HepG2 (cell line): ENCODE measurements at regions not wholly inside any gene's neighbourhood (a gene's known extent, or its start where the extent isn't known, plus 50 kb on each side); places are given as distances from the start of the nearest gene placed in this dataset.

Experiments used
- ATAC-seq: fragments of 200-7000 bp; cut with Tn5 transposase; 3 replicates; pipeline ENCODE4 v1.9.1; 2020; ENCODE audit warnings: mild to moderate bottlenecking, moderate library complexity
- BruUV-seq: library from RNA; stranded (reverse); fragments of 400-500 nt; replicated peaks from 2 replicates; lab custom pipeline; 2021; lab: Mats Ljungman, UMichigan
- CTCF ChIA-PET: fragments of 300-600 bp; formaldehyde crosslinking; extraction: SDS; loops from one replicate; lab custom pipeline; 2021; ENCODE audit warnings: low total read pairs, inconsistent platforms, low intra/inter-chr PET ratio; lab: Yijun Ruan, JAX
- POLR2A ChIA-PET: fragments of 350-600 bp; sonication (Branson Sonifier 250); formaldehyde crosslinking; loops from one replicate; lab custom pipeline; 2020; ENCODE audit warnings: antibody characterized with exemption, inconsistent platforms; lab: Yijun Ruan, JAX
- DNase-seq: peaks from one replicate; pipeline ENCODE4 v3.0.0-alpha.2; 2015; ENCODE audit warnings: low spot score
- FAIRE-seq: peaks from 3 replicates; lab custom pipeline; 2011; peaks lifted over from hg19 to GRCh38; lab: Jason Lieb, UNC
- H2AFZ ChIP-seq: one replicate; pipeline ENCODE4 v1.6.1; 2011; ENCODE audit warnings: low read length, inconsistent platforms
- H3K27ac ChIP-seq: fragments of 300-600 bp; 3 replicates; pipeline ENCODE4 v1.8.0; 2011; ENCODE audit warnings: mixed run types, mild to moderate bottlenecking, mixed read lengths, low read length, inconsistent platforms; ENCODE audit not compliant: insufficient read depth; ENCODE audit errors: extremely low read length
- H3K27me3 ChIP-seq, 2 experiments: fragments of 200-600 bp in 1 of 2; 2 replicates in 1 of 2; 3 replicates in 1 of 2; pipeline versions ENCODE4 v1.6.0 to v1.8.0; 2011; ENCODE audit warnings: low read length in 2 of 2, mild to moderate bottlenecking in 2 of 2, moderate library complexity in 2 of 2, inconsistent platforms in 1 of 2; ENCODE audit not compliant: insufficient read depth in 2 of 2, control insufficient read depth in 1 of 2
- H3K36me3 ChIP-seq, 2 experiments: fragments of 200-600 bp in 1 of 2; replicated peaks in 1 of 2; 2 replicates in 1 of 2; 3 replicates in 1 of 2; pipeline versions ENCODE4 v1.5.1 to v1.8.0; 2011; ENCODE audit warnings: low read length in 2 of 2, inconsistent platforms in 1 of 2; ENCODE audit not compliant: insufficient read depth in 2 of 2, control insufficient read depth in 1 of 2
- H3K4me1 ChIP-seq: 2 replicates; pipeline ENCODE4 v1.5.1; 2012; ENCODE audit warnings: low read length, inconsistent platforms; ENCODE audit not compliant: insufficient read depth
- H3K4me2 ChIP-seq: 2 replicates; pipeline ENCODE4 v1.6.0; 2011; ENCODE audit warnings: low read depth, low read length, inconsistent platforms
- H3K4me3 ChIP-seq, 3 experiments: fragments of 200-600 bp in 1 of 3; sonication (generic), shearing (Covaris generic) in 1 of 3; replicated peaks in 1 of 3; 2 replicates each; pipeline ENCODE4 v1.5.1; 2011 to 2016; ENCODE audit warnings: low read length in 3 of 3, inconsistent platforms in 2 of 3, low read depth in 2 of 3, mild to moderate bottlenecking in 2 of 3, control low read depth in 1 of 3, mixed read lengths in 1 of 3; ENCODE audit not compliant: insufficient read depth in 1 of 3
- H3K79me2 ChIP-seq: one replicate; pipeline ENCODE4 v1.6.1; 2011; ENCODE audit warnings: low read length, inconsistent platforms; ENCODE audit not compliant: insufficient read depth
- H3K9ac ChIP-seq: 2 replicates; pipeline ENCODE4 v1.6.0; 2011; ENCODE audit warnings: mild to moderate bottlenecking, low read depth, low read length, inconsistent platforms; ENCODE audit not compliant: insufficient read depth
- H3K9me3 ChIP-seq: 2 replicates; pipeline ENCODE4 v1.5.1; 2012; ENCODE audit warnings: mild to moderate bottlenecking, low read length
- H4K20me1 ChIP-seq: 2 replicates; pipeline ENCODE4 v1.6.0; 2011; ENCODE audit warnings: inconsistent platforms, mild to moderate bottlenecking, low read length, moderate library complexity; ENCODE audit not compliant: insufficient read depth
- KDM4B ChIP-seq: sonication (generic); formaldehyde crosslinking; IDR thresholded peaks from 2 replicates; pipeline ENCODE4 v1.4.0; 2020; ENCODE audit warnings: missing genetic modification reagents
- MXI1 ChIP-seq: IDR thresholded peaks from 3 replicates; pipeline ENCODE4 v1.6.1; 2012; ENCODE audit warnings: low read depth, low read length, inconsistent platforms, borderline replicate concordance
- SIN3A ChIP-seq: IDR thresholded peaks from 2 replicates; pipeline ENCODE4 v1.6.1; 2011; ENCODE audit warnings: low read depth, mild to moderate bottlenecking, control low read depth, low read length, borderline replicate concordance
- TBL1XR1 ChIP-seq: fragments of 150-350 bp; IDR thresholded peaks from 2 replicates; pipeline ENCODE4 v1.6.1; 2014; ENCODE audit warnings: borderline replicate concordance, low read length; ENCODE audit not compliant: partially characterized antibody
- ZNF264 ChIP-seq: sonication (generic); formaldehyde crosslinking; IDR thresholded peaks from 2 replicates; pipeline ENCODE4 v1.4.0; 2020; ENCODE audit warnings: missing genetic modification reagents
- ZNF598 ChIP-seq: sonication (generic); formaldehyde crosslinking; IDR thresholded peaks from 2 replicates; pipeline ENCODE4 v1.5.1; 2020; ENCODE audit warnings: mild to moderate bottlenecking, missing genetic modification reagents, borderline replicate concordance
- ZNF83 ChIP-seq: sonication (generic); formaldehyde crosslinking; IDR thresholded peaks from 2 replicates; pipeline ENCODE4 v1.4.0; 2020; ENCODE audit warnings: missing genetic modification reagents, mild to moderate bottlenecking, borderline replicate concordance
- WGBS: methylation state at CpG from one replicate; pipeline ENCODE4 v1.1.6; 2017; ENCODE audit warnings: low lambda C conversion rate; 5-methylcytosine and 5-hydroxymethylcytosine counted together
- in situ Hi-C: cut with HindIII; loops from 2 replicates; pipeline ENCODE4 v1.10.0; 2017; ENCODE audit warnings: low pct_unique_long_range_greater_than_20kb; ENCODE audit not compliant: extremely low pct_ligation_motif_present
- intact Hi-C: fragments of 100-400 bp; cut with micrococcal nuclease; formaldehyde crosslinking; loops from one replicate; pipeline ENCODE4 v1.10.0; 2022; ENCODE audit not compliant: unreplicated experiment
- TF ChIP-seq, protein P1 (sequence below): sonication (generic); formaldehyde crosslinking; IDR thresholded peaks from 2 replicates; pipeline ENCODE4 v1.4.0; 2020; ENCODE audit warnings: missing genetic modification reagents
- TF ChIP-seq, protein P2 (sequence below): sonication (generic); formaldehyde crosslinking; IDR thresholded peaks from 2 replicates; pipeline ENCODE4 v1.5.1; 2020; ENCODE audit warnings: missing genetic modification reagents, mild to moderate bottlenecking, borderline replicate concordance

DNA sequence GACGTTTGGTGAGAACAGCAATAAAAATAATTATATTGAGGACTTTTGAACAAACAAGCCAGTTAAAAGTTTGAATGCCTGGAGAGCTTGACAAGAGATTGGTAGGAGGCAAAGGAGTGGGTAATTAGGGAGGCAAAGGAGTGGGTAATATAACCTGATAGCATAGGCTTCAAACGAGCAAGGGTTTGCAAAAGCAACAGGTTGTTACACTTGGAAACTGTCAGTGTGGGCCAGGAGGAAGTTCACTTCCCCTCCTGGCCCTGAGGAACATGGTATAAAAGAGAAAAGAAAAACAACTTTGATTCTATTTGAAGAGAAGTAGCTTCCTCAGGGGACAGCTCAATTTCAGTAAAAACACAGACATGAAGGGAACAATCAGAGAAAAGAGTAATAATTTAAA, 121.7 kb downstream of the CCER1 start:
- CTCF ChIA-PET, result no interaction called here
- in situ Hi-C loops, result no loop called here
- POLR2A ChIA-PET, result no interaction called here
- WGBS, result 2% methylated on average over 2 of the region's 2 CpGs
- intact Hi-C loops, result no loop called here
- Histone ChIP-seq H3K4me2 (no peak overlapping the region), H2AFZ (no peak overlapping the region), H3K4me1 (no peaks in the 10 kb centered on the region), H3K27ac (no peak overlapping the region), H3K4me3 (no peak overlapping the region), H3K9ac (no peak overlapping the region), H3K9me3 (no peaks in the 10 kb centered on the region), H3K36me3 (no peaks in the 10 kb centered on the region), H4K20me1 (no peaks in the 10 kb centered on the region), H3K27me3 (no peaks in the 10 kb centered on the region; a peak in 1 of 5 replicates), H3K79me2 (no peaks in the 10 kb centered on the region)
- no peak for DNase-seq
- no TSS peak for BruUV-seq
- TF ChIP-seq, protein P1, sequence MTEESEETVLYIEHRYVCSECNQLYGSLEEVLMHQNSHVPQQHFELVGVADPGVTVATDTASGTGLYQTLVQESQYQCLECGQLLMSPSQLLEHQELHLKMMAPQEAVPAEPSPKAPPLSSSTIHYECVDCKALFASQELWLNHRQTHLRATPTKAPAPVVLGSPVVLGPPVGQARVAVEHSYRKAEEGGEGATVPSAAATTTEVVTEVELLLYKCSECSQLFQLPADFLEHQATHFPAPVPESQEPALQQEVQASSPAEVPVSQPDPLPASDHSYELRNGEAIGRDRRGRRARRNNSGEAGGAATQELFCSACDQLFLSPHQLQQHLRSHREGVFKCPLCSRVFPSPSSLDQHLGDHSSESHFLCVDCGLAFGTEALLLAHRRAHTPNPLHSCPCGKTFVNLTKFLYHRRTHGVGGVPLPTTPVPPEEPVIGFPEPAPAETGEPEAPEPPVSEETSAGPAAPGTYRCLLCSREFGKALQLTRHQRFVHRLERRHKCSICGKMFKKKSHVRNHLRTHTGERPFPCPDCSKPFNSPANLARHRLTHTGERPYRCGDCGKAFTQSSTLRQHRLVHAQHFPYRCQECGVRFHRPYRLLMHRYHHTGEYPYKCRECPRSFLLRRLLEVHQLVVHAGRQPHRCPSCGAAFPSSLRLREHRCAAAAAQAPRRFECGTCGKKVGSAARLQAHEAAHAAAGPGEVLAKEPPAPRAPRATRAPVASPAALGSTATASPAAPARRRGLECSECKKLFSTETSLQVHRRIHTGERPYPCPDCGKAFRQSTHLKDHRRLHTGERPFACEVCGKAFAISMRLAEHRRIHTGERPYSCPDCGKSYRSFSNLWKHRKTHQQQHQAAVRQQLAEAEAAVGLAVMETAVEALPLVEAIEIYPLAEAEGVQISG (CRISPR knock-in tag), result no peak
- TF ChIP-seq SIN3A (no peak), MXI1 (no peak), ZNF598 (CRISPR knock-in tag) (no peak), KDM4B (CRISPR knock-in tag) (no peak), ZNF264 (no peak), TBL1XR1 (no peak), ZNF83 (CRISPR knock-in tag) (no peak)
- TF ChIP-seq, protein P2, sequence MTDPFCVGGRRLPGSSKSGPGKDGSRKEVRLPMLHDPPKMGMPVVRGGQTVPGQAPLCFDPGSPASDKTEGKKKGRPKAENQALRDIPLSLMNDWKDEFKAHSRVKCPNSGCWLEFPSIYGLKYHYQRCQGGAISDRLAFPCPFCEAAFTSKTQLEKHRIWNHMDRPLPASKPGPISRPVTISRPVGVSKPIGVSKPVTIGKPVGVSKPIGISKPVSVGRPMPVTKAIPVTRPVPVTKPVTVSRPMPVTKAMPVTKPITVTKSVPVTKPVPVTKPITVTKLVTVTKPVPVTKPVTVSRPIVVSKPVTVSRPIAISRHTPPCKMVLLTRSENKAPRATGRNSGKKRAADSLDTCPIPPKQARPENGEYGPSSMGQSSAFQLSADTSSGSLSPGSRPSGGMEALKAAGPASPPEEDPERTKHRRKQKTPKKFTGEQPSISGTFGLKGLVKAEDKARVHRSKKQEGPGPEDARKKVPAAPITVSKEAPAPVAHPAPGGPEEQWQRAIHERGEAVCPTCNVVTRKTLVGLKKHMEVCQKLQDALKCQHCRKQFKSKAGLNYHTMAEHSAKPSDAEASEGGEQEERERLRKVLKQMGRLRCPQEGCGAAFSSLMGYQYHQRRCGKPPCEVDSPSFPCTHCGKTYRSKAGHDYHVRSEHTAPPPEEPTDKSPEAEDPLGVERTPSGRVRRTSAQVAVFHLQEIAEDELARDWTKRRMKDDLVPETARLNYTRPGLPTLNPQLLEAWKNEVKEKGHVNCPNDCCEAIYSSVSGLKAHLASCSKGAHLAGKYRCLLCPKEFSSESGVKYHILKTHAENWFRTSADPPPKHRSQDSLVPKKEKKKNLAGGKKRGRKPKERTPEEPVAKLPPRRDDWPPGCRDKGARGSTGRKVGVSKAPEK (CRISPR knock-in tag), result no peak
- ATAC-seq, result no peak
- FAIRE-seq, result no peak
